Right ventricle myocardium superior (tissue), 1 donor: ENCODE measurements at regions not wholly inside any gene's neighbourhood (a gene's known extent, or its start where the extent isn't known, plus 50 kb on each side); places are given as distances from the start of the nearest gene placed in this dataset.

Experiments
- ATAC-seq: fragments of 200-7000 bp; cut with Tn5 transposase; one replicate; pipeline ENCODE4 v1.9.1; 2020; ENCODE audit warnings: mild to moderate bottlenecking; ENCODE audit not compliant: poor library complexity
- DNase-seq: peaks from one replicate; pipeline ENCODE4 v3.0.0-alpha.2; 2020
- intact Hi-C: fragments of 100-400 bp; cut with DNase I; formaldehyde crosslinking; loops from one replicate; pipeline ENCODE4 v1.11.2; 2022
- donor health status: DM: no; HTN: yes; CAD: no; lungs with severe emphysema.

- ATAC-seq = peak; percentile 51
- intact Hi-C loops = loop anchor here (5.0 kb wide), 1 partner anchor 146 kb away; no protein-coding TSS in a partner anchor
- no peak for DNase-seq
Observed at GRCh38 chr10:28841625-28842024, 164.3 kb downstream of the BAMBI start.

- ATAC-seq = no peak
- no peak for DNase-seq
- intact Hi-C loops = loop anchor here (5.0 kb wide), 1 partner anchor 145 kb away; no protein-coding TSS in a partner anchor
Observed at GRCh38 chr10:28842321-28842720, 165.0 kb downstream of the BAMBI start.

GRCh38 chr10:28845009-28845682 lies 167.8 kb downstream of the BAMBI start:
- DNase-seq (no peak), ATAC-seq (no peak)
- intact Hi-C loops = no loop called here

GRCh38 chr10:28849309-28849708 lies 172.0 kb downstream of the BAMBI start:
- intact Hi-C loops = no loop called here
- DNase-seq = no peak
- no peak for ATAC-seq

GRCh38 chr10:28849821-28850220 lies 172.5 kb downstream of the BAMBI start:
- DNase-seq (no peak), ATAC-seq (no peak)
- intact Hi-C loops = no loop called here

GRCh38 chr10:28850784-28851183 lies 173.5 kb downstream of the BAMBI start:
- DNase-seq (no peak), ATAC-seq (no peak)
- intact Hi-C loops = no loop called here

GRCh38 chr10:28853195-28853594 lies 175.9 kb downstream of the BAMBI start:
- ATAC-seq (no peak), DNase-seq (no peak)
- intact Hi-C loops = no loop called here

- DNase-seq = no peak
- ATAC-seq = no peak
- intact Hi-C loops = no loop called here
Observed at GRCh38 chr10:28857164-28857563, 179.8 kb downstream of the BAMBI start.

- DNase-seq = no peak
- no peak for ATAC-seq
- intact Hi-C loops = no loop called here
Observed at GRCh38 chr10:28858646-28859045, 181.3 kb downstream of the BAMBI start.

- no peak for DNase-seq
- ATAC-seq = no peak
- intact Hi-C loops = no loop called here
Observed at GRCh38 chr10:28859791-28860190, 182.5 kb downstream of the BAMBI start.

- ATAC-seq (no peak), DNase-seq (no peak)
- intact Hi-C loops = no loop called here
Observed at GRCh38 chr10:28862219-28862618, 184.9 kb downstream of the BAMBI start.

- no peak for ATAC-seq
- intact Hi-C loops = no loop called here
- DNase-seq = no peak
Observed at GRCh38 chr10:28869606-28870201, 192.4 kb downstream of the BAMBI start.

GRCh38 chr10:28871665-28872064 lies 194.3 kb downstream of the BAMBI start:
- DNase-seq = no peak
- intact Hi-C loops = no loop called here
- no peak for ATAC-seq

- intact Hi-C loops = no loop called here
- no peak for ATAC-seq
- no peak for DNase-seq
Observed at GRCh38 chr10:28872587-28873165, 195.4 kb downstream of the BAMBI start.

- DNase-seq (no peak), ATAC-seq (no peak)
- intact Hi-C loops = no loop called here
Observed at GRCh38 chr10:28873540-28873939, 196.2 kb downstream of the BAMBI start.

GRCh38 chr10:28874210-28874609 lies 196.9 kb downstream of the BAMBI start:
- intact Hi-C loops = no loop called here
- ATAC-seq (no peak), DNase-seq (no peak)

- intact Hi-C loops = no loop called here
- ATAC-seq = no peak
- no peak for DNase-seq
Observed at GRCh38 chr10:28875549-28876081, 198.3 kb downstream of the BAMBI start.

- DNase-seq = no peak
- intact Hi-C loops = no loop called here
- no peak for ATAC-seq
Observed at GRCh38 chr10:28878236-28878970, 201.1 kb downstream of the BAMBI start.

- DNase-seq (no peak), ATAC-seq (peak; percentile 36)
- intact Hi-C loops = no loop called here
Observed at GRCh38 chr10:28879246-28879645, 201.9 kb downstream of the BAMBI start.
